Fibroblast of lung (primary cell): ENCODE measurements at regions not wholly inside any gene's neighbourhood (a gene's known extent, or its start where the extent isn't known, plus 50 kb on each side); places are given as distances from the start of the nearest gene placed in this dataset.

ENCODE experiments used
- DNase-seq, 2 donors: peaks; one replicate each; pipeline versions ENCODE4 v3.0.0 to v3.0.0-alpha.2; 2010; ENCODE audit warnings: low read depth in 2 of 2
- H2AFZ ChIP-seq: 2 replicates; pipeline ENCODE4 v1.5.1; 2012; ENCODE audit warnings: low read length, control low read depth, inconsistent platforms
- H3K27ac ChIP-seq: 2 replicates; pipeline ENCODE4 v1.5.1; 2011; ENCODE audit warnings: low read length, control low read depth; ENCODE audit not compliant: insufficient read depth
- H3K27me3 ChIP-seq: 2 replicates; pipeline ENCODE4 v1.5.1; 2011; ENCODE audit warnings: mild to moderate bottlenecking, low read length; ENCODE audit not compliant: control insufficient read depth, insufficient read depth
- H3K36me3 ChIP-seq: 2 replicates; pipeline ENCODE4 v1.5.1; 2011; ENCODE audit warnings: low read length; ENCODE audit not compliant: control insufficient read depth, insufficient read depth
- H3K4me1 ChIP-seq: 2 replicates; pipeline ENCODE4 v1.5.1; 2011; ENCODE audit warnings: low read length; ENCODE audit not compliant: control insufficient read depth, insufficient read depth; ENCODE audit errors: extremely low read depth
- H3K4me2 ChIP-seq: 2 replicates; pipeline ENCODE4 v1.5.1; 2011; ENCODE audit warnings: low read length, control low read depth; ENCODE audit not compliant: insufficient read depth; ENCODE audit errors: extremely low read depth
- H3K4me3 ChIP-seq, 4 experiments: fragments of 200-600 bp in 1 of 4; sonication (generic) in 1 of 4; replicated peaks in 1 of 4; 2 replicates each; pipeline ENCODE4 v1.5.1; 2011 to 2016; ENCODE audit warnings: low read length in 4 of 4, low read depth in 3 of 4, mild to moderate bottlenecking in 3 of 4, control low read depth in 2 of 4, inconsistent platforms in 1 of 4, mixed read lengths in 1 of 4; ENCODE audit not compliant: insufficient read depth in 1 of 4; ENCODE audit errors: control extremely low read depth in 1 of 4
- H3K79me2 ChIP-seq: 2 replicates; pipeline ENCODE4 v1.5.1; 2012; ENCODE audit warnings: mild to moderate bottlenecking, low read length, inconsistent platforms; ENCODE audit not compliant: control insufficient read depth, insufficient read depth
- H3K9ac ChIP-seq: 2 replicates; pipeline ENCODE4 v1.5.1; 2011; ENCODE audit warnings: mild to moderate bottlenecking, low read length, control low read depth; ENCODE audit not compliant: insufficient read depth
- H3K9me3 ChIP-seq: 2 replicates; pipeline ENCODE4 v1.5.1; 2012; ENCODE audit warnings: low read depth, low read length; ENCODE audit not compliant: control insufficient read depth, insufficient read depth
- H4K20me1 ChIP-seq: 2 replicates; pipeline ENCODE4 v1.5.1; 2011; ENCODE audit warnings: low read length; ENCODE audit not compliant: control insufficient read depth, insufficient read depth; ENCODE audit errors: extremely low read depth
- EZH2 ChIP-seq: IDR thresholded peaks from 2 replicates; pipeline ENCODE4 v1.5.1; 2012; ENCODE audit warnings: low read length, control low read depth, mild to moderate bottlenecking; ENCODE audit errors: missing control alignments
- TF ChIP-seq, protein P1 (sequence below), 2 donors: IDR thresholded peaks in 1 of 2; conservative IDR thresholded peaks in 1 of 2; 1 replicate in 1 of 2; 2 replicates in 1 of 2; pipeline ENCODE4 v1.5.1; 2011 to 2012; ENCODE audit warnings: low read length in 2 of 2, control low read depth in 1 of 2, inconsistent platforms in 1 of 2, low read depth in 1 of 2, mild to moderate bottlenecking in 1 of 2

DNA sequence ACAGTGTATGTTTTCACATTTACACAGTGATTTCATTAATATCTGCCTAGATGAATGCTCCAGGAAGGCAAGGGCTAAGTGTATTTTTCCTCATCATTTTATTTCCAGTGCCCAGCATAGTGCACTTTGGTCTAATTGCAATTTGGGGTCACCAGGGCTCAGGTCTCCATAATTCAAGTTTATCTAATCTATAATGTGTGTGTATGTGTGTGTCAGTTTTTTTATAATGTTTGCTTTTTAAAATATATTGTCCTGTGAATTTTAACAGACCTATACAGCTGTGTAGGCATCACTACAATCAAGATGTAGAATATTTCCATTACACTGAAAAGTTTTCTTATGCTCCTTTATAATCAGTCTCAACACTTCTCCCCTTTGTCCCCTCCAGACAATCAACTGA is 620.4 kb downstream of the STK39 start:
- no peaks in the 10 kb centered on the region for H3K36me3 ChIP-seq
- no peaks in the 10 kb centered on the region for H3K9me3 ChIP-seq
- H3K27me3 ChIP-seq = no peaks in the 10 kb centered on the region
- no peak overlapping the region for H2AFZ ChIP-seq
- no peak overlapping the region for H3K4me2 ChIP-seq
- DNase-seq = no peak
- no peaks in the 10 kb centered on the region for H3K79me2 ChIP-seq
- H3K4me3 ChIP-seq = no peak overlapping the region
- no peaks in the 10 kb centered on the region for H4K20me1 ChIP-seq
- H3K27ac ChIP-seq = no peak overlapping the region
- no peak overlapping the region for H3K9ac ChIP-seq
- H3K4me1 ChIP-seq = no peaks in the 10 kb centered on the region
- no peak for TF ChIP-seq EZH2
- TF ChIP-seq, protein P1, sequence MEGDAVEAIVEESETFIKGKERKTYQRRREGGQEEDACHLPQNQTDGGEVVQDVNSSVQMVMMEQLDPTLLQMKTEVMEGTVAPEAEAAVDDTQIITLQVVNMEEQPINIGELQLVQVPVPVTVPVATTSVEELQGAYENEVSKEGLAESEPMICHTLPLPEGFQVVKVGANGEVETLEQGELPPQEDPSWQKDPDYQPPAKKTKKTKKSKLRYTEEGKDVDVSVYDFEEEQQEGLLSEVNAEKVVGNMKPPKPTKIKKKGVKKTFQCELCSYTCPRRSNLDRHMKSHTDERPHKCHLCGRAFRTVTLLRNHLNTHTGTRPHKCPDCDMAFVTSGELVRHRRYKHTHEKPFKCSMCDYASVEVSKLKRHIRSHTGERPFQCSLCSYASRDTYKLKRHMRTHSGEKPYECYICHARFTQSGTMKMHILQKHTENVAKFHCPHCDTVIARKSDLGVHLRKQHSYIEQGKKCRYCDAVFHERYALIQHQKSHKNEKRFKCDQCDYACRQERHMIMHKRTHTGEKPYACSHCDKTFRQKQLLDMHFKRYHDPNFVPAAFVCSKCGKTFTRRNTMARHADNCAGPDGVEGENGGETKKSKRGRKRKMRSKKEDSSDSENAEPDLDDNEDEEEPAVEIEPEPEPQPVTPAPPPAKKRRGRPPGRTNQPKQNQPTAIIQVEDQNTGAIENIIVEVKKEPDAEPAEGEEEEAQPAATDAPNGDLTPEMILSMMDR (conservative IDR thresholded peaks at IDR 0.05 in 1 of 2, IDR thresholded peaks at IDR 0.05 in 1 of 2; ENCODE audit: low read depth in 1 of 2, low read length in 2 of 2) = no peak

DNA sequence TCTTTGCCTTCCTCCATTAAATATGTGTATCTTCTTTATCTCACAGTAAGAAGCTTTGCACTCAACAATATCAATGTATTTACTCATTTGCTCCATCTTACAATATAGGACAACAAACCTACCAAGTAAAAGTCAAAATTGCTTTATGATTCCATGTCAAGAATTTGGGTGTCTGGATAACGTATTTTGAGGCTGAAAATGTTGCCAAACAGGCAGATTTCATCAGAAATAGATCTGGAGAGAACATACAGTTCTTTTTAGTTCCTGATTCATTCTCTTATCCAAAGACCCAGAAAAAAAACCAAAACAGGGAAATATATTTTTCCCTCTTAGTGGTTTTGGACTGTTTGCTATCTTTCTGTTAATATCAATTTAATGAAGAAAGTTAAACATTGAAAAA is 621.1 kb downstream of the STK39 start:
- Histone ChIP-seq H3K4me3 (no peak overlapping the region), H3K4me2 (no peak overlapping the region), H2AFZ (no peak overlapping the region), H3K4me1 (no peaks in the 10 kb centered on the region), H3K27me3 (no peaks in the 10 kb centered on the region), H3K9me3 (no peaks in the 10 kb centered on the region), H4K20me1 (no peaks in the 10 kb centered on the region), H3K79me2 (no peaks in the 10 kb centered on the region), H3K36me3 (no peaks in the 10 kb centered on the region), H3K27ac (no peak overlapping the region), H3K9ac (no peak overlapping the region)
- DNase-seq = peak in 1 of 2 donors; percentile 72
- TF ChIP-seq, protein P1 (conservative IDR thresholded peaks at IDR 0.05 in 1 of 2, IDR thresholded peaks at IDR 0.05 in 1 of 2; ENCODE audit: low read depth in 1 of 2, low read length in 2 of 2) = no peak
- no peak for TF ChIP-seq EZH2

DNA sequence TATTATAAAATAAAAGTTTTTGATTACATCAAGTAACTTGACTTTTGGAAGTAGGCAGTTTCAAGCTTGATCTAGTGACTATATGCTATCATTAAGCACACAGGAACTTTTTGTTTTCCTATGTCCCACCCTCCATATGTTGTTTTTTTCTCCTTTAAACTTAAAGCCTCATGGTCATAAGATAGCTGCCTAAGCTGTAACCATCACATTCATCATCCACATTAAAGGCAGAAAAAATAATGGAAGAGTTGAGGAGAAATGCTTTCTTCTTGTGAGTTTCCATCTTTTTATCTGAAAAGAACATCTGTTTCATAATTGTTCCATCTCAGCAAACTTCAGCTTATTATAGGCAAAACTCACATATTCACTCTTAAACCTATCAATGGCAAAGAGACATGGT is 630.4 kb downstream of the STK39 start:
- Histone ChIP-seq H3K27me3 (no peaks in the 10 kb centered on the region), H3K79me2 (no peaks in the 10 kb centered on the region), H3K4me3 (no peak overlapping the region), H3K36me3 (no peaks in the 10 kb centered on the region), H4K20me1 (no peaks in the 10 kb centered on the region), H3K4me2 (no peak overlapping the region), H2AFZ (no peak overlapping the region), H3K9me3 (no peaks in the 10 kb centered on the region), H3K9ac (no peak overlapping the region), H3K27ac (no peak overlapping the region), H3K4me1 (no peaks in the 10 kb centered on the region)
- TF ChIP-seq, protein P1 (conservative IDR thresholded peaks at IDR 0.05 in 1 of 2, IDR thresholded peaks at IDR 0.05 in 1 of 2; ENCODE audit: low read depth in 1 of 2, low read length in 2 of 2) = no peak
- no peak for TF ChIP-seq EZH2
- DNase-seq = no peak
